ENCODE measurements at regions not wholly inside any gene's neighbourhood (a gene's known extent, or its start where the extent isn't known, plus 50 kb on each side); places are given as distances from the start of the nearest gene placed in this dataset.

DNA sequence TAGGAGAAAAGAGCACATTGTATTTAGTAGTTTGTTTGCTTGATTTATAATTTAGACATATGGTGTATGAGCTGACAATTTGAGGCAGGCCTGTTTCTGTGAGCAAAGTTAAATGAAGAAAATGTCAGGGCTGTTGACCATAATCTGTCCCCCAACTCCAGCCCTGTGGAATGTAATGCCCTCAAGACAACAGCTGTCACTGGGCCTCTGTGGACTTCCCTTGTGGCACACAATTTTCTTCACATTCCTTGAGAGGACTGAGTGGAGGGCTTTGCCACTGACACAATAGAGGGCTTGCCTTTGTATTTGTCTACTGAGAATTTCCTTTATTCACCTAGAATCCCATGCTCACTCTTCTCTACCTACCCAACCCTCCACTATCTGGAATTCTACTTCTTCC is 141.2 kb upstream of the CD180 start:
- no peak for TF ChIP-seq ZNF76 (tag by site-specific recombination; IDR thresholded peaks at IDR 0.05; ENCODE audit: borderline replicate concordance, low read depth)
- TF ChIP-seq, protein P1, sequence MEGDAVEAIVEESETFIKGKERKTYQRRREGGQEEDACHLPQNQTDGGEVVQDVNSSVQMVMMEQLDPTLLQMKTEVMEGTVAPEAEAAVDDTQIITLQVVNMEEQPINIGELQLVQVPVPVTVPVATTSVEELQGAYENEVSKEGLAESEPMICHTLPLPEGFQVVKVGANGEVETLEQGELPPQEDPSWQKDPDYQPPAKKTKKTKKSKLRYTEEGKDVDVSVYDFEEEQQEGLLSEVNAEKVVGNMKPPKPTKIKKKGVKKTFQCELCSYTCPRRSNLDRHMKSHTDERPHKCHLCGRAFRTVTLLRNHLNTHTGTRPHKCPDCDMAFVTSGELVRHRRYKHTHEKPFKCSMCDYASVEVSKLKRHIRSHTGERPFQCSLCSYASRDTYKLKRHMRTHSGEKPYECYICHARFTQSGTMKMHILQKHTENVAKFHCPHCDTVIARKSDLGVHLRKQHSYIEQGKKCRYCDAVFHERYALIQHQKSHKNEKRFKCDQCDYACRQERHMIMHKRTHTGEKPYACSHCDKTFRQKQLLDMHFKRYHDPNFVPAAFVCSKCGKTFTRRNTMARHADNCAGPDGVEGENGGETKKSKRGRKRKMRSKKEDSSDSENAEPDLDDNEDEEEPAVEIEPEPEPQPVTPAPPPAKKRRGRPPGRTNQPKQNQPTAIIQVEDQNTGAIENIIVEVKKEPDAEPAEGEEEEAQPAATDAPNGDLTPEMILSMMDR (tag by site-specific recombination; IDR thresholded peaks at IDR 0.05): no peak
- TF ChIP-seq, protein P2, sequence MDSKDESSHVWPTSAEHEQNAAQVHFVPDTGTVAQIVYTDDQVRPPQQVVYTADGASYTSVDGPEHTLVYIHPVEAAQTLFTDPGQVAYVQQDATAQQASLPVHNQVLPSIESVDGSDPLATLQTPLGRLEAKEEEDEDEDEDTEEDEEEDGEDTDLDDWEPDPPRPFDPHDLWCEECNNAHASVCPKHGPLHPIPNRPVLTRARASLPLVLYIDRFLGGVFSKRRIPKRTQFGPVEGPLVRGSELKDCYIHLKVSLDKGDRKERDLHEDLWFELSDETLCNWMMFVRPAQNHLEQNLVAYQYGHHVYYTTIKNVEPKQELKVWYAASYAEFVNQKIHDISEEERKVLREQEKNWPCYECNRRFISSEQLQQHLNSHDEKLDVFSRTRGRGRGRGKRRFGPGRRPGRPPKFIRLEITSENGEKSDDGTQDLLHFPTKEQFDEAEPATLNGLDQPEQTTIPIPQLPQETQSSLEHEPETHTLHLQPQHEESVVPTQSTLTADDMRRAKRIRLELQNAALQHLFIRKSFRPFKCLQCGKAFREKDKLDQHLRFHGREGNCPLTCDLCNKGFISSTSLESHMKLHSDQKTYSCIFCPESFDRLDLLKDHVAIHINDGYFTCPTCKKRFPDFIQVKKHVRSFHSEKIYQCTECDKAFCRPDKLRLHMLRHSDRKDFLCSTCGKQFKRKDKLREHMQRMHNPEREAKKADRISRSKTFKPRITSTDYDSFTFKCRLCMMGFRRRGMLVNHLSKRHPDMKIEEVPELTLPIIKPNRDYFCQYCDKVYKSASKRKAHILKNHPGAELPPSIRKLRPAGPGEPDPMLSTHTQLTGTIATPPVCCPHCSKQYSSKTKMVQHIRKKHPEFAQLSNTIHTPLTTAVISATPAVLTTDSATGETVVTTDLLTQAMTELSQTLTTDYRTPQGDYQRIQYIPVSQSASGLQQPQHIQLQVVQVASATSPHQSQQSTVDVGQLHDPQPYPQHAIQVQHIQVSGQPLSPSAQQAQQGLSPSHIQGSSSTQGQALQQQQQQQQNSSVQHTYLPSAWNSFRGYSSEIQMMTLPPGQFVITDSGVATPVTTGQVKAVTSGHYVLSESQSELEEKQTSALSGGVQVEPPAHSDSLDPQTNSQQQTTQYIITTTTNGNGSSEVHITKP (tag by site-specific recombination; IDR thresholded peaks at IDR 0.05): no peak

Measured in HEK293 (cell line).